Heart right ventricle (tissue), 16 donors: ENCODE measurements at regions not wholly inside any gene's neighbourhood (a gene's known extent, or its start where the extent isn't known, plus 50 kb on each side); places are given as distances from the start of the nearest gene placed in this dataset.
A peak's percentile ranks its signal among the peaks of the same experiment; 100 is the strongest.

ENCODE experiments used
- ATAC-seq, 8 donors: fragments of 200-7000 bp; cut with Tn5 transposase; one replicate each; pipeline ENCODE4 v1.9.1; 2020; ENCODE audit warnings: mild to moderate bottlenecking in 8 of 8, moderate library complexity in 8 of 8, moderate number of reproducible peaks in 1 of 8
- DNase-seq, 2 donors: peaks; one replicate each; pipeline ENCODE4 v3.0.0-alpha.2; 2020
- H3K27ac ChIP-seq, 10 donors: fragments of 200-600 bp; sonication (generic) in 2 of 10; one replicate each; pipeline versions ENCODE4 v1.5.0 to v1.8.0; 2020 to 2022; ENCODE audit warnings: mild to moderate bottlenecking in 3 of 10
- H3K27me3 ChIP-seq, 7 donors: fragments of 200-600 bp; one replicate each; pipeline ENCODE4 v1.8.0; 2021 to 2022; ENCODE audit warnings: mild to moderate bottlenecking in 2 of 7
- H3K36me3 ChIP-seq, 9 donors: fragments of 200-600 bp; sonication (generic) in 1 of 9; one replicate each; pipeline versions ENCODE4 v1.5.0 to v1.8.0; 2020 to 2022; ENCODE audit warnings: mild to moderate bottlenecking in 2 of 9
- H3K4me1 ChIP-seq, 9 donors: fragments of 200-600 bp; sonication (generic) in 1 of 9; one replicate each; pipeline versions ENCODE4 v1.5.0 to v1.8.0; 2020 to 2022; ENCODE audit warnings: mild to moderate bottlenecking in 4 of 9
- H3K4me3 ChIP-seq, 10 donors: fragments of 200-600 bp; sonication (generic) in 2 of 10; one replicate each; pipeline versions ENCODE4 v1.5.0 to v1.8.0; 2020 to 2022; ENCODE audit warnings: mild to moderate bottlenecking in 7 of 10, moderate library complexity in 2 of 10
- H3K9me3 ChIP-seq, 11 donors: fragments of 200-600 bp in 10 of 11; sonication (generic) in 2 of 11; one replicate each; pipeline versions ENCODE4 v1.5.0 to v1.8.0; 2013 to 2022; ENCODE audit warnings: mild to moderate bottlenecking in 2 of 11, control low read depth in 1 of 11, moderate library complexity in 1 of 11
- CTCF ChIP-seq, 9 donors: fragments of 200-600 bp; sonication (generic) in 2 of 9; IDR thresholded peaks; one replicate each; pipeline versions ENCODE4 v1.5.0 to v1.8.0; 2021 to 2022; ENCODE audit warnings: antibody characterized with exemption in 9 of 9, mild to moderate bottlenecking in 5 of 9, moderate library complexity in 1 of 9
- WGBS, 2 donors: extraction: QIAGEN DNeasy Blood & Tissue Kit; methylation state at CpG; one replicate each; pipeline ENCODE4 v1.1.7; 2013; ENCODE audit warnings: inconsistent platforms in 1 of 2; 5-methylcytosine and 5-hydroxymethylcytosine counted together
- intact Hi-C, 10 donors: fragments of 100-400 bp; cut with DNase I; formaldehyde crosslinking; loops; one replicate each; pipeline versions ENCODE4 v1.11.1 to v1.14.2; 2022
- donor health status: Arrhythmogenic right ventricular cardiomyopathy.
- donor health status: ischemic (EF 13 %, LVEDD 7.1; RV severe dilation, severe dysfunction).
- donor health status: healthy with polysubstance abuse.
- donor health status: DM: no; HTN: yes; CAD: no.
- donor health status: DM: no; HTN: no; CAD: no.
- donor health status: ischemic (EF 25% LVEDD 6.9; RV normal size, moderate dysfunction).
- donor health status: ischemic (EF 25% LVEDD 5.7; RV mildly dilated, moderate dysfunction).
- donor health status: healthy.
- donor health status: DM: yes; HTN: yes; CAD: no.
- donor health status: Ischemic cardiomyopathy.
- donor health status: ischemic (EF 35%, LVEDD 5.7; RV mildly dilated, moderate dysfunction).
- donor health status: nonischemic (EF 11% LVEDD 7.7; RV severe dilation, severe dysfunction).
- donor health status: DM: yes; HTN: yes; CAD: no.
- donor health status: PGD.
- donor health status: ischemic (EF 29% LVEDD 5.4; RV normal size, mild dysfunction).
- donor health status: nonischemic (EF 23%, LVEDD 6.1; RV moderate dilation, normal function).

DNA sequence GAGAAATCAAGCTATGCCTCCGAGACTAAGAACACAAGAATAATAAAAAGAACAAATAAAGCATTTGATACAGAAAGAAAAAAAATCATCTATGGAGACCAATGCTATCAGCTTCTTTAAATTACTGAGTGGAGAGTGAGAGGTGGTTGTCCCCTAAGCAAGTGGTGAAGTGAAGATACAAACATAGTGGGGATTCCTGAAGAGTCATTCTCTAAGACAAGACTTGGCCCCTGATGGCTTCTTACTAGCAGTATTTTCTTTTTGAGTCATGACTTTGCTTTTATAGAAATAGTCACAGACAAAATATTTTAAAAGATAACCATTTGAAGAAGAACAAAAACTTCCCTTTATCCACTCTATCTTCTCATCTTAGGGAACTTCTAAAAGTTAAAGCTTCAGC is 261.4 kb upstream of the PRDM1 start:
- DNase-seq (no peak), ATAC-seq (no peak)
- Histone ChIP-seq H3K27ac (no peak overlapping the region), H3K9me3 (peaks cover 0 to 26% (median 0%) of the 10 kb centered on the region in 11 donors), H3K4me1 (peaks cover 0 to 9% (median 0%) of the 10 kb centered on the region in 9 donors), H3K4me3 (no peak overlapping the region), H3K27me3 (no peaks in the 10 kb centered on the region), H3K36me3 (no peaks in the 10 kb centered on the region)
- TF ChIP-seq CTCF (IDR thresholded peaks at IDR 0.05), result no peak
- intact Hi-C loops, result no loop called here
- WGBS, 2 donors, result 92 to 97% methylated on average over 1 of the region's 1 CpG

GRCh38 chr6:105821777-105822176 is 264.4 kb upstream of the PRDM1 start:
- DNase-seq (no peak), ATAC-seq (no peak)
- intact Hi-C loops, result no loop called here
- H3K27me3 ChIP-seq, result no peaks in the 10 kb centered on the region
- H3K4me3 ChIP-seq, result no peak overlapping the region
- TF ChIP-seq CTCF (IDR thresholded peaks at IDR 0.05), result no peak
- H3K27ac ChIP-seq, result no peak overlapping the region
- H3K36me3 ChIP-seq, result no peaks in the 10 kb centered on the region
- 93 to 96% methylated on average over 1 of the region's 1 CpG for WGBS, 2 donors
- H3K9me3 ChIP-seq, result peaks cover 0 to 17% (median 0%) of the 10 kb centered on the region in 11 donors
- peaks cover 0 to 12% (median 0%) of the 10 kb centered on the region in 9 donors for H3K4me1 ChIP-seq

DNA sequence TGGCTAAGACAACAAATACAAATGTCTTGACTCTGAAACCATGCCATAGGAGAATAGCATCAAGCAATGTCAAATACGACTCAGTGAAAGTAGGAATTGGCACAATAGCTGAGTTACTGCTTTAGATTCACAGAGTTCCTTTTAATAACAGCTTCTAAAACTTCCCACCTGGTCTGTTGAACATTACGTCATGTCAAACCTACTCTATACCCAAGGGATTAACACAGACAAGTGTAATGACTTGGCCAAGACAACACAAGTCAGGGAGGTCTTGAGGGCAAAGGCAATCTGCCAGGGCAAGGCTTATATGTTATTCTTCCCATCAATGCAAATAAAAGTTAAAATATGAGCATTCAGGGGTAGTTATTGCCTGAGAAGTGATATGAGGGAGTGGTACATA is 265.1 kb upstream of the PRDM1 start:
- intact Hi-C loops, result no loop called here
- H3K36me3 ChIP-seq, result no peaks in the 10 kb centered on the region
- no peaks in the 10 kb centered on the region for H3K27me3 ChIP-seq
- no peak overlapping the region for H3K4me3 ChIP-seq
- H3K9me3 ChIP-seq, result peaks cover 0 to 15% (median 0%) of the 10 kb centered on the region in 11 donors
- no peak for DNase-seq
- H3K4me1 ChIP-seq, result peaks cover 0 to 12% (median 0%) of the 10 kb centered on the region in 9 donors
- H3K27ac ChIP-seq, result no peak overlapping the region
- WGBS, 2 donors, result 83 to 88% methylated on average over 2 of the region's 2 CpGs
- no peak for TF ChIP-seq CTCF (IDR thresholded peaks at IDR 0.05)
- ATAC-seq, result no peak

GRCh38 chr6:105819745-105820144 is 266.4 kb upstream of the PRDM1 start:
- Histone ChIP-seq H3K36me3 (no peaks in the 10 kb centered on the region), H3K9me3 (peaks cover 0 to 15% (median 0%) of the 10 kb centered on the region in 11 donors), H3K27ac (no peak overlapping the region), H3K4me3 (no peak overlapping the region), H3K27me3 (no peaks in the 10 kb centered on the region), H3K4me1 (peaks cover 0 to 11% (median 0%) of the 10 kb centered on the region in 9 donors)
- 76 to 85% methylated on average over 2 of the region's 2 CpGs for WGBS, 2 donors
- TF ChIP-seq CTCF (IDR thresholded peaks at IDR 0.05), result no peak
- DNase-seq (no peak), ATAC-seq (peak in 1 of 8 donors; percentile 17)
- intact Hi-C loops, result no loop called here
